ENCODE measurements at regions not wholly inside any gene's neighbourhood (a gene's known extent, or its start where the extent isn't known, plus 50 kb on each side); places are given as distances from the start of the nearest gene placed in this dataset.

- TF ChIP-seq, protein P1, sequence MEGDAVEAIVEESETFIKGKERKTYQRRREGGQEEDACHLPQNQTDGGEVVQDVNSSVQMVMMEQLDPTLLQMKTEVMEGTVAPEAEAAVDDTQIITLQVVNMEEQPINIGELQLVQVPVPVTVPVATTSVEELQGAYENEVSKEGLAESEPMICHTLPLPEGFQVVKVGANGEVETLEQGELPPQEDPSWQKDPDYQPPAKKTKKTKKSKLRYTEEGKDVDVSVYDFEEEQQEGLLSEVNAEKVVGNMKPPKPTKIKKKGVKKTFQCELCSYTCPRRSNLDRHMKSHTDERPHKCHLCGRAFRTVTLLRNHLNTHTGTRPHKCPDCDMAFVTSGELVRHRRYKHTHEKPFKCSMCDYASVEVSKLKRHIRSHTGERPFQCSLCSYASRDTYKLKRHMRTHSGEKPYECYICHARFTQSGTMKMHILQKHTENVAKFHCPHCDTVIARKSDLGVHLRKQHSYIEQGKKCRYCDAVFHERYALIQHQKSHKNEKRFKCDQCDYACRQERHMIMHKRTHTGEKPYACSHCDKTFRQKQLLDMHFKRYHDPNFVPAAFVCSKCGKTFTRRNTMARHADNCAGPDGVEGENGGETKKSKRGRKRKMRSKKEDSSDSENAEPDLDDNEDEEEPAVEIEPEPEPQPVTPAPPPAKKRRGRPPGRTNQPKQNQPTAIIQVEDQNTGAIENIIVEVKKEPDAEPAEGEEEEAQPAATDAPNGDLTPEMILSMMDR (IDR thresholded peaks at IDR 0.05; ENCODE audit: extremely low read depth in 1 of 2, insufficient read depth in 1 of 2, low read depth in 1 of 2, low read length in 2 of 2), result no peak
- no peak for TF ChIP-seq POLR2AphosphoS5 (IDR thresholded peaks at IDR 0.05; ENCODE audit: insufficient read depth, low read depth, low read length)
- TF ChIP-seq MYC (IDR thresholded peaks at IDR 0.05; ENCODE audit: low read depth, low read length), result no peak
- TF ChIP-seq POLR2A (IDR thresholded peaks at IDR 0.05; ENCODE audit: low read depth, low read length), result no peak
- TF ChIP-seq, protein P2, sequence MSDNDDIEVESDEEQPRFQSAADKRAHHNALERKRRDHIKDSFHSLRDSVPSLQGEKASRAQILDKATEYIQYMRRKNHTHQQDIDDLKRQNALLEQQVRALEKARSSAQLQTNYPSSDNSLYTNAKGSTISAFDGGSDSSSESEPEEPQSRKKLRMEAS (IDR thresholded peaks at IDR 0.05; ENCODE audit: insufficient read depth, insufficient read length), result no peak
- TF ChIP-seq EZH2 (IDR thresholded peaks at IDR 0.05; ENCODE audit: borderline replicate concordance, low read depth, low read length, severe bottlenecking), result no peak
- no peak for TF ChIP-seq JUN (IDR thresholded peaks at IDR 0.05; ENCODE audit: borderline replicate concordance, insufficient read depth, insufficient read length, low read depth)
- no peak for TF ChIP-seq FOS (IDR thresholded peaks at IDR 0.05; ENCODE audit: borderline replicate concordance, insufficient read depth, low read length)
Measured at GRCh38 chr1:104854529-104854928, 1104.8 kb downstream of the AMY1C start.

All from endothelial cell of umbilical vein (primary cell).